Esophagus squamous epithelium (tissue), 4 donors: ENCODE measurements at regions not wholly inside any gene's neighbourhood (a gene's known extent, or its start where the extent isn't known, plus 50 kb on each side); places are given as distances from the start of the nearest gene placed in this dataset.

ENCODE experiments used
- POLR2A ChIP-seq, 4 donors: fragments of 450-650 bp; IDR thresholded peaks; one replicate each; pipeline ENCODE4 v1.6.1; 2017; ENCODE audit warnings: antibody characterized with exemption in 4 of 4, mild to moderate bottlenecking in 4 of 4, moderate library complexity in 3 of 4
- TF ChIP-seq, protein P1 (sequence below), 6 experiments: fragments of 450-650 bp in 4 of 6; fragments of 200-600 bp in 2 of 6; sonication (generic) in 2 of 6; IDR thresholded peaks; one replicate each; pipeline ENCODE4 v1.5.1; 2016 to 2019; ENCODE audit warnings: antibody characterized with exemption in 6 of 6, mild to moderate bottlenecking in 4 of 6, moderate library complexity in 4 of 6

DNA sequence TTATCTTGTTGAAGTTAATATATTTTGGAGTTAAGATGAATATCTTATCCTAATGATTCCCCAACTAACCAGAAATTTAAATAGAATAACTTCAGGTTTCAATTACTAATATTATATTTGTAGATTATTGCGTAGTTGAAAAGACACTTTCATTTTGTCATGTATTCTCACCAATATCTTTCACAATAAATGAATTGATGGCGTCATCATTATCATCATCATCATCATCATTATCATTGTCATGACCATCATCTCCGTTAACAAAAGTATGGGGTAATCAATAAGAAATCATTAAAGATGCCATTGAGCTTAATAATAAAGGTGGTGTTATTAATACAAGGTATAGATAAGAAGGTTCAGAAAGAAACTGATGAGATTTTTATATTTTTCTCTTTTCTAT, 768.8 kb upstream of the SLC10A2 start:
- TF ChIP-seq, protein P1, sequence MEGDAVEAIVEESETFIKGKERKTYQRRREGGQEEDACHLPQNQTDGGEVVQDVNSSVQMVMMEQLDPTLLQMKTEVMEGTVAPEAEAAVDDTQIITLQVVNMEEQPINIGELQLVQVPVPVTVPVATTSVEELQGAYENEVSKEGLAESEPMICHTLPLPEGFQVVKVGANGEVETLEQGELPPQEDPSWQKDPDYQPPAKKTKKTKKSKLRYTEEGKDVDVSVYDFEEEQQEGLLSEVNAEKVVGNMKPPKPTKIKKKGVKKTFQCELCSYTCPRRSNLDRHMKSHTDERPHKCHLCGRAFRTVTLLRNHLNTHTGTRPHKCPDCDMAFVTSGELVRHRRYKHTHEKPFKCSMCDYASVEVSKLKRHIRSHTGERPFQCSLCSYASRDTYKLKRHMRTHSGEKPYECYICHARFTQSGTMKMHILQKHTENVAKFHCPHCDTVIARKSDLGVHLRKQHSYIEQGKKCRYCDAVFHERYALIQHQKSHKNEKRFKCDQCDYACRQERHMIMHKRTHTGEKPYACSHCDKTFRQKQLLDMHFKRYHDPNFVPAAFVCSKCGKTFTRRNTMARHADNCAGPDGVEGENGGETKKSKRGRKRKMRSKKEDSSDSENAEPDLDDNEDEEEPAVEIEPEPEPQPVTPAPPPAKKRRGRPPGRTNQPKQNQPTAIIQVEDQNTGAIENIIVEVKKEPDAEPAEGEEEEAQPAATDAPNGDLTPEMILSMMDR (IDR thresholded peaks at IDR 0.05), result no peak
- TF ChIP-seq POLR2A (IDR thresholded peaks at IDR 0.05), result no peak
